ENCODE measurements at regions not wholly inside any gene's neighbourhood (a gene's known extent, or its start where the extent isn't known, plus 50 kb on each side); places are given as distances from the start of the nearest gene placed in this dataset.

DNA sequence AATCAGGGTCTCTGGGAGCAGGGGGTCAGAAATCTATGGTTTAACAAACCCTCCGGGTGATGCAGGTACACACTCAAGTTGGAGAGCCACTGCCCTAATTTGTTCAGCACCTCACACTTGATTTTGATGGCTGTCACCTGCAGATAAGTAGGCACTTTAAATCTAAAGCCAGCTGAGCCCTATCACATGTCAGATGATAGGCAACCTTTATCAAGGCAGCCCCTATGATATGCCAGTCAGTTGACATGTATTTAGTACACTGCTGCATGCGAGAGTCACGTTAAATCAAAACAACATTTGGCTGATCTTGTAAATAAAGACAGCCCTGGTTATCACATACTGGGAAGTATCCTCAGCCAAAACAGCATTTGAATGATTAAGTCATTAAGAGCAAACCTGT, 104.4 kb upstream of the MCTP2 start:
- no peak for TF ChIP-seq KDM1A (IDR thresholded peaks at IDR 0.05; ENCODE audit: borderline replicate concordance, low read length)
- TF ChIP-seq RAD21 (IDR thresholded peaks at IDR 0.05 in 1 of 2, conservative IDR thresholded peaks at IDR 0.05 in 1 of 2; ENCODE audit: low read depth in 2 of 2, low read length in 2 of 2), result no peak
- no peak for TF ChIP-seq RFX5 (IDR thresholded peaks at IDR 0.05; ENCODE audit: borderline replicate concordance, low read depth, low read length)
- TF ChIP-seq, protein P1, sequence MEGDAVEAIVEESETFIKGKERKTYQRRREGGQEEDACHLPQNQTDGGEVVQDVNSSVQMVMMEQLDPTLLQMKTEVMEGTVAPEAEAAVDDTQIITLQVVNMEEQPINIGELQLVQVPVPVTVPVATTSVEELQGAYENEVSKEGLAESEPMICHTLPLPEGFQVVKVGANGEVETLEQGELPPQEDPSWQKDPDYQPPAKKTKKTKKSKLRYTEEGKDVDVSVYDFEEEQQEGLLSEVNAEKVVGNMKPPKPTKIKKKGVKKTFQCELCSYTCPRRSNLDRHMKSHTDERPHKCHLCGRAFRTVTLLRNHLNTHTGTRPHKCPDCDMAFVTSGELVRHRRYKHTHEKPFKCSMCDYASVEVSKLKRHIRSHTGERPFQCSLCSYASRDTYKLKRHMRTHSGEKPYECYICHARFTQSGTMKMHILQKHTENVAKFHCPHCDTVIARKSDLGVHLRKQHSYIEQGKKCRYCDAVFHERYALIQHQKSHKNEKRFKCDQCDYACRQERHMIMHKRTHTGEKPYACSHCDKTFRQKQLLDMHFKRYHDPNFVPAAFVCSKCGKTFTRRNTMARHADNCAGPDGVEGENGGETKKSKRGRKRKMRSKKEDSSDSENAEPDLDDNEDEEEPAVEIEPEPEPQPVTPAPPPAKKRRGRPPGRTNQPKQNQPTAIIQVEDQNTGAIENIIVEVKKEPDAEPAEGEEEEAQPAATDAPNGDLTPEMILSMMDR (IDR thresholded peaks at IDR 0.05; ENCODE audit: control extremely low read depth in 1 of 3, insufficient read depth in 1 of 3, low read depth in 1 of 3, low read length in 3 of 3), result no peak
- TF ChIP-seq CBX5 (IDR thresholded peaks at IDR 0.05; ENCODE audit: low read depth, low read length), result no peak
- TF ChIP-seq EP300 (IDR thresholded peaks at IDR 0.05; ENCODE audit: borderline replicate concordance in 1 of 2, low read depth in 2 of 2, low read length in 2 of 2), result no peak
- TF ChIP-seq BACH1 (IDR thresholded peaks at IDR 0.05; ENCODE audit: low read length), result no peak
- no peak for TF ChIP-seq PHF8 (conservative IDR thresholded peaks at IDR 0.05; ENCODE audit: low read depth, low read length)
- TF ChIP-seq POLR2AphosphoS5 (IDR thresholded peaks at IDR 0.05; ENCODE audit: low read depth, low read length), result no peak
- TF ChIP-seq, protein P2, sequence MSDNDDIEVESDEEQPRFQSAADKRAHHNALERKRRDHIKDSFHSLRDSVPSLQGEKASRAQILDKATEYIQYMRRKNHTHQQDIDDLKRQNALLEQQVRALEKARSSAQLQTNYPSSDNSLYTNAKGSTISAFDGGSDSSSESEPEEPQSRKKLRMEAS (IDR thresholded peaks at IDR 0.05), result no peak
- TF ChIP-seq CHD1 (IDR thresholded peaks at IDR 0.05; ENCODE audit: low read depth, low read length), result no peak
- TF ChIP-seq POLR2A (IDR thresholded peaks at IDR 0.05; ENCODE audit: control extremely low read depth in 1 of 2, low read depth in 2 of 2, low read length in 2 of 2), result no peak
- TF ChIP-seq TAF1 (IDR thresholded peaks at IDR 0.05; ENCODE audit: low read depth, low read length), result no peak

All from H1 (cell line).